ENCODE measurements at regions not wholly inside any gene's neighbourhood (a gene's known extent, or its start where the extent isn't known, plus 50 kb on each side); places are given as distances from the start of the nearest gene placed in this dataset.

GRCh38 chr6:86825436-86825835, 111.9 kb upstream of the HTR1E start:
- TF ChIP-seq CTCF (conservative IDR thresholded peaks at IDR 0.05; ENCODE audit: low read depth, low read length) (no peak), EZH2phosphoT487 (IDR thresholded peaks at IDR 0.05; ENCODE audit: borderline replicate concordance, low read length) (no peak)

All from PC-3 (cell line).